ENCODE measurements at regions not wholly inside any gene's neighbourhood (a gene's known extent, or its start where the extent isn't known, plus 50 kb on each side); places are given as distances from the start of the nearest gene placed in this dataset.
"Not testable (repeated sequence)": the region's sequence is repeated elsewhere in the genome, so short reads cannot be mapped to it uniquely, and the experiment has no call there.

DNA sequence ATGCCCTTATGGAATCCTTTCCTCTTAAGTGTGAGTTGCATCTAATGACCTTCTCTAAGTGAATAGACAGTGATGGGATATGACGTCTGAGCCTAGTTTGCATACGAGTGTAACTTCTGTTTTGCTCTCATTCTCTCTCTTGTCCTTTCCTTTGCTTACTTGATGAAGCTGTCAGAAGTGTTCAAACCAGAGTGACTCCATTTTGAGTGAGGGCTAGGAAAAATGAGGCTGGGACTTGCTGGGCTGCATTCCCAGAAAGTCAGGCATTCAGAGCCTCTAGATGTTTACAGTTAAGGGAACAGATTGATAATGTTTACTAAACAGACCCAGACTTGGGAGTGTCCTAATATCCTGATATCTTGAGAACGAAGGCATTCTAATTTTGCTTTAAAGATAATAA, 311.2 kb upstream of the SOX4 start:
- in situ Hi-C loops (cut with MboI; ENCODE audit: low sequenced_read_pairs, unreplicated experiment); DNase-seq (ENCODE audit: low spot score): not testable (repeated sequence)

DNA sequence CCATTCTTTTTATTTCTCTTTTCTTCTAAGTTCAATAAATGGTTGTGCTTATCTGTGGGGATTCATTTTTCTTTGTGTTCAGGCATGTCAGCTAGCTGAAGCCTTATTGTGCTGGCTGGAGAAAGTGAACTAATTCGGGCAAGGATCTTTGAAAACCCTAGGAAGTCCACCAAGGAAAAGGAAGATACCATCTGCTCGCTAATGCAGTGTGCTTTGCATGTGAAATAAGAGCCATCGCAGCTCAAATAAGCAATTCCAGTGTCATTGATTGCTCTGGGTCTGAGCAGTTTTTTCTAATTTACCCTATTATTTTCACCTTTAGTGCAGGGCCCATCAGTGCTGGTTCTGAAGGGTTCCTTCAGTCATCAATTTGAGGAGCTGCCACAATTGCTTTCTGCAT, 309.4 kb upstream of the SOX4 start:
- in situ Hi-C loops (cut with MboI; ENCODE audit: low sequenced_read_pairs, unreplicated experiment): no loop called here
- DNase-seq (ENCODE audit: low spot score): no peak
- no peak for TF ChIP-seq CTCF (IDR thresholded peaks at IDR 0.05; ENCODE audit: borderline replicate concordance, control extremely low read depth, extremely low read depth, insufficient read depth, missing control alignments)

DNA sequence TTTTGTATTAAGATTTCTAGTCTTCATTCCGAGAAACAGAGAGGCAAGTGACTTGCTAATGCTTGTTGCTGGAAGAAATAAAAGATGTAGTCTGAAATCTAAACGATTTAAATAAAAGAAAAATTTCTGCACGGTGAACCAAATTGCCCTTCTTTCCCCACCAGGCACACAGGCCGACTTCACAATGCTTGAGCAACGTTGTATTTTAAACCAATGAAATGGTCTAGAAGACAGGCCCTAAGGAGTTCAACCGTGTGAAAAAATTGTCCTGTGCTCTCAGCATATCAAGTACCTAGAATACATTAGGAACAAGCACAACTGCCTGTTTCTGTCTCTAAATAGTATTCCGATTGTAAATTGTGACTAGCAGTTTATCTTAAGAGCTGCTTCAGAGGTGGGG, 308.8 kb upstream of the SOX4 start:
- no peak for DNase-seq (ENCODE audit: low spot score)
- in situ Hi-C loops (cut with MboI; ENCODE audit: low sequenced_read_pairs, unreplicated experiment): no loop called here
- no peak for TF ChIP-seq CTCF (IDR thresholded peaks at IDR 0.05; ENCODE audit: borderline replicate concordance, control extremely low read depth, extremely low read depth, insufficient read depth, missing control alignments)

- no peak for TF ChIP-seq CTCF (IDR thresholded peaks at IDR 0.05; ENCODE audit: borderline replicate concordance, control extremely low read depth, extremely low read depth, insufficient read depth, missing control alignments)
- in situ Hi-C loops (cut with MboI; ENCODE audit: low sequenced_read_pairs, unreplicated experiment): no loop called here
- DNase-seq (ENCODE audit: low spot score): no peak
Measured at GRCh38 chr6:21294144-21294543, 299.4 kb upstream of the SOX4 start.

GRCh38 chr6:21295506-21296240, 297.9 kb upstream of the SOX4 start:
- DNase-seq (ENCODE audit: low spot score): no peak
- TF ChIP-seq CTCF (IDR thresholded peaks at IDR 0.05; ENCODE audit: borderline replicate concordance, control extremely low read depth, extremely low read depth, insufficient read depth, missing control alignments): no peak
- in situ Hi-C loops (cut with MboI; ENCODE audit: low sequenced_read_pairs, unreplicated experiment): no loop called here

- TF ChIP-seq CTCF (IDR thresholded peaks at IDR 0.05; ENCODE audit: borderline replicate concordance, control extremely low read depth, extremely low read depth, insufficient read depth, missing control alignments): no peak
- in situ Hi-C loops (cut with MboI; ENCODE audit: low sequenced_read_pairs, unreplicated experiment): no loop called here
- DNase-seq (ENCODE audit: low spot score): no peak
Measured at GRCh38 chr6:21297665-21298064, 295.9 kb upstream of the SOX4 start.

- no peak for TF ChIP-seq CTCF (IDR thresholded peaks at IDR 0.05; ENCODE audit: borderline replicate concordance, control extremely low read depth, extremely low read depth, insufficient read depth, missing control alignments)
- in situ Hi-C loops (cut with MboI; ENCODE audit: low sequenced_read_pairs, unreplicated experiment): no loop called here
- no peak for DNase-seq (ENCODE audit: low spot score)
Measured at GRCh38 chr6:21299216-21299615, 294.3 kb upstream of the SOX4 start.
